Stimulated activated naive CD8-positive, alpha-beta T cell treated with anti-CD3 and anti-CD28 coated beads, Interleukin-15, Interleukin-2, amounts not matched to agents 100 ng/mL and 50 ng/mL, for 24 hours (primary cell): ENCODE measurements at regions not wholly inside any gene's neighbourhood (a gene's known extent, or its start where the extent isn't known, plus 50 kb on each side); places are given as distances from the start of the nearest gene placed in this dataset.

Source experiments
- H3K27ac Mint-ChIP-seq: one replicate; pipeline ENCODE4 v1.8.0; 2021; ENCODE audit warnings: mild to moderate bottlenecking, mixed read lengths
- H3K27me3 Mint-ChIP-seq: one replicate; pipeline ENCODE4 v1.8.0; 2021; ENCODE audit warnings: mixed read lengths
- H3K36me3 Mint-ChIP-seq: one replicate; pipeline ENCODE4 v1.8.0; 2021; ENCODE audit warnings: low read depth, mixed read lengths
- H3K4me1 Mint-ChIP-seq: one replicate; pipeline ENCODE4 v1.8.0; 2021; ENCODE audit warnings: low read depth, mixed read lengths
- H3K4me3 Mint-ChIP-seq: one replicate; pipeline ENCODE4 v1.8.0; 2021; ENCODE audit warnings: mild to moderate bottlenecking, mixed read lengths
- H3K9me3 Mint-ChIP-seq: one replicate; pipeline ENCODE4 v1.8.0; 2021; ENCODE audit warnings: mixed read lengths

GRCh38 chr3:18018491-18019160 is 276.2 kb upstream of the TBC1D5 start:
- H3K4me1 Mint-ChIP-seq: no peaks in the 10 kb centered on the region
- H3K4me3 Mint-ChIP-seq: no peak overlapping the region
- no peaks in the 10 kb centered on the region for H3K9me3 Mint-ChIP-seq
- H3K27ac Mint-ChIP-seq: no peak overlapping the region
- no peaks in the 10 kb centered on the region for H3K36me3 Mint-ChIP-seq
- peaks cover 19% of the 10 kb centered on the region for H3K27me3 Mint-ChIP-seq

GRCh38 chr3:18016366-18016765 is 273.9 kb upstream of the TBC1D5 start:
- Mint-ChIP-seq H3K9me3 (peaks cover 4% of the 10 kb centered on the region), H3K27ac (no peak overlapping the region), H3K27me3 (peaks cover 19% of the 10 kb centered on the region), H3K4me3 (no peak overlapping the region), H3K4me1 (no peaks in the 10 kb centered on the region), H3K36me3 (no peaks in the 10 kb centered on the region)

- Mint-ChIP-seq H3K4me3 (no peak overlapping the region), H3K9me3 (peaks cover 4% of the 10 kb centered on the region), H3K4me1 (no peaks in the 10 kb centered on the region), H3K27me3 (peaks cover 2% of the 10 kb centered on the region), H3K27ac (no peak overlapping the region), H3K36me3 (no peaks in the 10 kb centered on the region)
These were observed 270.5 kb upstream of the TBC1D5 start for GRCh38 chr3:18012933-18013332.

GRCh38 chr3:18012436-18012835 is 270.0 kb upstream of the TBC1D5 start:
- Mint-ChIP-seq H3K27me3 (no peaks in the 10 kb centered on the region), H3K27ac (no peak overlapping the region), H3K4me1 (no peaks in the 10 kb centered on the region), H3K9me3 (peaks cover 4% of the 10 kb centered on the region), H3K4me3 (no peak overlapping the region), H3K36me3 (no peaks in the 10 kb centered on the region)

- no peaks in the 10 kb centered on the region for H3K36me3 Mint-ChIP-seq
- no peaks in the 10 kb centered on the region for H3K4me1 Mint-ChIP-seq
- peaks cover 4% of the 10 kb centered on the region for H3K9me3 Mint-ChIP-seq
- H3K4me3 Mint-ChIP-seq: no peak overlapping the region
- no peaks in the 10 kb centered on the region for H3K27me3 Mint-ChIP-seq
- H3K27ac Mint-ChIP-seq: no peak overlapping the region
These were observed 269.0 kb upstream of the TBC1D5 start for GRCh38 chr3:18011387-18011786.

- no peaks in the 10 kb centered on the region for H3K36me3 Mint-ChIP-seq
- no peak overlapping the region for H3K4me3 Mint-ChIP-seq
- H3K27me3 Mint-ChIP-seq: no peaks in the 10 kb centered on the region
- H3K27ac Mint-ChIP-seq: no peak overlapping the region
- peaks cover 4% of the 10 kb centered on the region for H3K9me3 Mint-ChIP-seq
- no peaks in the 10 kb centered on the region for H3K4me1 Mint-ChIP-seq
These were observed 267.6 kb upstream of the TBC1D5 start for GRCh38 chr3:18010001-18010400.

- Mint-ChIP-seq H3K36me3 (no peaks in the 10 kb centered on the region), H3K4me3 (no peak overlapping the region), H3K27ac (no peak overlapping the region), H3K27me3 (no peaks in the 10 kb centered on the region), H3K4me1 (no peaks in the 10 kb centered on the region), H3K9me3 (peaks cover 11% of the 10 kb centered on the region)
These were observed 266.4 kb upstream of the TBC1D5 start for GRCh38 chr3:18008706-18009368.

- no peaks in the 10 kb centered on the region for H3K4me1 Mint-ChIP-seq
- H3K4me3 Mint-ChIP-seq: no peak overlapping the region
- no peaks in the 10 kb centered on the region for H3K27me3 Mint-ChIP-seq
- H3K27ac Mint-ChIP-seq: no peak overlapping the region
- no peaks in the 10 kb centered on the region for H3K36me3 Mint-ChIP-seq
- peaks cover 11% of the 10 kb centered on the region for H3K9me3 Mint-ChIP-seq
These were observed 265.5 kb upstream of the TBC1D5 start for GRCh38 chr3:18007980-18008379.

GRCh38 chr3:17995769-17996168 is 253.3 kb upstream of the TBC1D5 start:
- Mint-ChIP-seq H3K4me1 (no peaks in the 10 kb centered on the region), H3K9me3 (no peaks in the 10 kb centered on the region), H3K36me3 (no peaks in the 10 kb centered on the region), H3K27ac (no peak overlapping the region), H3K27me3 (no peaks in the 10 kb centered on the region), H3K4me3 (no peak overlapping the region)

GRCh38 chr3:17994167-17994566 is 251.7 kb upstream of the TBC1D5 start:
- H3K4me1 Mint-ChIP-seq: no peaks in the 10 kb centered on the region
- H3K4me3 Mint-ChIP-seq: no peak overlapping the region
- no peak overlapping the region for H3K27ac Mint-ChIP-seq
- H3K9me3 Mint-ChIP-seq: no peaks in the 10 kb centered on the region
- no peaks in the 10 kb centered on the region for H3K27me3 Mint-ChIP-seq
- no peaks in the 10 kb centered on the region for H3K36me3 Mint-ChIP-seq

- no peak overlapping the region for H3K4me3 Mint-ChIP-seq
- H3K9me3 Mint-ChIP-seq: no peaks in the 10 kb centered on the region
- H3K4me1 Mint-ChIP-seq: no peaks in the 10 kb centered on the region
- no peak overlapping the region for H3K27ac Mint-ChIP-seq
- H3K27me3 Mint-ChIP-seq: no peaks in the 10 kb centered on the region
- H3K36me3 Mint-ChIP-seq: no peaks in the 10 kb centered on the region
These were observed 248.0 kb upstream of the TBC1D5 start for GRCh38 chr3:17990390-17990789.

GRCh38 chr3:17986348-17986816 is 244.0 kb upstream of the TBC1D5 start:
- Mint-ChIP-seq H3K36me3 (no peaks in the 10 kb centered on the region), H3K9me3 (no peaks in the 10 kb centered on the region), H3K27me3 (peaks cover 8% of the 10 kb centered on the region), H3K27ac (no peak overlapping the region), H3K4me3 (no peak overlapping the region), H3K4me1 (peaks cover 5% of the 10 kb centered on the region)

GRCh38 chr3:17985658-17986347 is 243.4 kb upstream of the TBC1D5 start:
- Mint-ChIP-seq H3K27me3 (peaks cover 12% of the 10 kb centered on the region), H3K4me3 (no peak overlapping the region), H3K36me3 (no peaks in the 10 kb centered on the region), H3K9me3 (no peaks in the 10 kb centered on the region), H3K27ac (no peak overlapping the region), H3K4me1 (peaks cover 5% of the 10 kb centered on the region)

GRCh38 chr3:17983106-17983505 is 240.7 kb upstream of the TBC1D5 start:
- Mint-ChIP-seq H3K4me1 (peaks cover 5% of the 10 kb centered on the region), H3K27me3 (peaks cover 12% of the 10 kb centered on the region), H3K9me3 (no peaks in the 10 kb centered on the region), H3K4me3 (no peak overlapping the region), H3K36me3 (no peaks in the 10 kb centered on the region), H3K27ac (no peak overlapping the region)

- Mint-ChIP-seq H3K27me3 (peaks cover 12% of the 10 kb centered on the region), H3K9me3 (no peaks in the 10 kb centered on the region), H3K36me3 (no peaks in the 10 kb centered on the region), H3K4me1 (peaks cover 5% of the 10 kb centered on the region), H3K27ac (no peak overlapping the region), H3K4me3 (no peak overlapping the region)
These were observed 239.9 kb upstream of the TBC1D5 start for GRCh38 chr3:17982211-17982880.
